HG03159 (cell line): ENCODE measurements at regions not wholly inside any gene's neighbourhood (a gene's known extent, or its start where the extent isn't known, plus 50 kb on each side); places are given as distances from the start of the nearest gene placed in this dataset.

Source experiments
- ATAC-seq: cut with Tn5 transposase; IDR thresholded peaks from one replicate; pipeline ENCODE4 v1.9.1; 2021; ENCODE audit warnings: mild to moderate bottlenecking, moderate library complexity; ENCODE audit not compliant: unreplicated experiment

DNA sequence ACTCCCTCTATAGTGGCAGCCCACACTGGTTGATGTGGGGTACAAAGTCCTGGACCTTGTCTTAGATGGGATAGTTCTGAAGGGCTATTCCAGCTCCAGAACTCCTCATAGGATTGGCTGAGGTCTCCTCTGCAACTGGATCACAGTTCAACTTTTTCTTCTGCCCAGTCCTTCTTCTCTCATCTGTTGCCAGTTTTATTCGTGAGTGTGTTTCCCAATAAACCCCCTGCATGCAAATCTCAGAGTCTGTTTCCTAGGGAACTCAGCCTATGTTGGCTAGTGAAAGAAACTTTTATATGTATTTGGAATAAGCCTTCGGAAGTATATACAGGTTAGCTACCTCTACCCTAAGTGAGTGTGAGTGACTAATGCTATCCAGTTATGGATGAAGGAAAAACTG, 823.4 kb downstream of the SLC4A3 start:
- no peak for ATAC-seq

DNA sequence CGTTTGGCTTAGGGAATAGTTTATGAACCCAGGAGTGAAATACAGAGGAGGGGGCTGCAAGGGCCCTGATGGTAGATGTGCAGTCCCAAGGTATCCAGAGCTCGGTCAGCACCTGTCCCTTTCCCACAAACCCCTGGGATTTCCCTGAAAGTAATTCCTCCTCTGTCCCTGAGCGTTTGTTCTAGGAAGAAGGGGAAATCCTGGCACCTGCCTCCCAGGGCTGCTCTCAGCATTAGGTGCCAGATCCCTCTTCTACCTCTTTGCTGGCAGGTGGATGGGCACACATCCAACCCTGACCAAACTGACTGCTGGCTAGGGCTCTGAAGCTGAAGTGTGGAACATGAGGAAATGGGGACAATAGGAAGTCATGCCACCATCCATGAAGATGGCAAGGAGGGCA, 824.0 kb downstream of the SLC4A3 start:
- ATAC-seq: no peak

- ATAC-seq: no peak
Observed at GRCh38 chr2:220452561-220452960, 825.1 kb downstream of the SLC4A3 start.

DNA sequence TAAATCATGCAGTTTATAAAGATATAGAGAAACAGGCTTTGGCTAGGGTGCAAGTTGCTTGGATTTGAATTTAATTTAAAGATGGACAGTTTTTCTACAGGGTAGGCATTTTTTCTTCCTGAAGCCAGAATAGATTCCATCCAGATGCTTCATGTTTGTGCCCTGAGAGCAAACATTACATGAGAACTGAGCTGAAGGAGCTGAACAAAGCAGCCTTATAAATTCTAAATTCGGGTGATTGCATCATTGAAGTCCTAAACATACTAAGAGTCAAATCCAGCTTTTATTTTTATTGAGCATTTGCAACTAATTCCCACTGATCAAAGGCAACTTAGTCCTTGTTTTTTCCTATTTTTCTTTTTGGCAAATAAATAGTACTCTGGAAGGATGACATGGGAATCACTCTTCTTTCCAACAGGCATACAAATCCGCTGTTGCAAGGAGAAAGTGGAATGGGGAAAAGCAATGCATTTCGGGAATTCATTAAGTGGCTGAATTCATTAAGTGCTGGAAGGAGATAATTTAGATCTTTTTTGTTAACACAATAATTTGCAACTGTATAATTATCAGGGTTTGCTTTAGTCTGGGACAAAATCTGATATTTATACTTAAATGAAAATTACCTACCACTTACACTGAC, 828.0 kb downstream of the SLC4A3 start:
- ATAC-seq: no peak

DNA sequence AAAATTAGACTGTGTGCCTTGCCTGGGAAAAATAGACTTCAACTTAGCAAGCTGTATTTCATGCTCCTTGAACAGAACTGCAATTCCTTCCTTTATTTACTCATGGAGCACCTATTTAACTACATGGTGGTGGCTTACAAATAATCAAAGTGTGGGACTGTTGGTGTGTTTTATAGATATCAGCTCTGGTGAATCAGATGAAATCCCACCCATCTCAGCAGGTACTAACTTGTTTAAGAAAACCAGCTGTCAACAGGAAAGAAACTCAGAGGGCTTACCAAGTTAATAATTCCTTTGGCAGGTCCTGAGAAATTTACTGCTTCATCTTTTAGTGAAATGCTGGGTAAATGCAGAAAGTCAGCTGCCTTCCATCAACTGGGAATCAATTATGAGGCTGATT, 830.6 kb downstream of the SLC4A3 start:
- ATAC-seq: no peak

DNA sequence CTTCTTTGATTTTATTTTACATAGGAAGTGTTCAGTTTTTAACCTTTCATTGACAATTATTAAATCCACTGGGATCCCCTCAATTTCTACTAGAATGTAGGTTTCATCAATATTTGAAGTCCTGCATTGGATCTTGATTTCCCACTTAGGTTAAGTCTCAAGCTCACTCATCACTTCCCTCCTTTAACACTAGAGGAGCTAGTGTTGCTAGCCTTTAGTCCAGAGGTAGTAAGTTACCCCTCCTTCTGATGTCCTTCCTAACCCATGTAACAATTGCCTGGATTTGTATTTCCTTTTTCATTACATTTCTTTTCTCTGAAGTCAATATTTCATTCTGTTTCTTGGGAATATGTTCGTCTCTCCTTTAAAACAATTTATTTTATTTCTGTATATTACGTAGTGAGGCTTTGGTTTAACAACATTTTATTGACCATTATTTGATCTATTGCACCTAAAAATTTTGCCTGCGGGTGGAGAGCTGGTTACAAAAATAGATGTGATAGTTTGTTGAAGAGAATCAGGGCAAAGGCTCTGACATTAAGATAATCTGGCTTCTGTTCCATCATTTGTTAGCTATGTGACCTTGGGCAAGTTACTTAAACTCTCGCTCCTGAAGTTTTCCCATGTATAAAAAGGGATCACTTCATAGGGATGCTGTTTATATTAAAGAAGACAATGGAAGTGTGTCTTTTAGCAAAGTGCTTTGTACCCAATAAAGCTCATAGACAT, 833.0 kb downstream of the SLC4A3 start:
- ATAC-seq: no peak

- ATAC-seq: no peak
Observed at GRCh38 chr2:220463876-220464275, 836.4 kb downstream of the SLC4A3 start.

DNA sequence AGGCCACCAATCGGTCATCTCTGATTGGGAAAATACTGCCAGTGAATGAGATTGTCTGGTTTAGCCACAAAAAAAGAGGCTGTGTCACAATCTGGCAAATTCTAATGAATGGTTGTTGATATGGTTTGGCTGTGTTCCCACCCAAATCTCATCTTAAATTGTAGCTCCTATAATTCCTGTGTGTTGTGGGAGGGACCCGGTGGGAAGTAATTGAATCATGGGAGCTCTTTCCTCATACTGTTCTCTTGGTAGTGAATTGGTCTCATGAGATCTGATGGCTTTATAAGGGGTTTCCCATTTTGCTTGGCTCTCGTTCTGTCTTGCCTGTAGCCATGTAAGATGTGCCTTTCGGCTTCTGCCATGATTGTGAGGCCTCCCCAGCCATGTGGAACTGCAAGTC, 838.3 kb downstream of the SLC4A3 start:
- ATAC-seq: no peak

- no peak for ATAC-seq
Observed at GRCh38 chr2:220466251-220466691, 838.8 kb downstream of the SLC4A3 start.

- no peak for ATAC-seq
Observed at GRCh38 chr2:220469201-220469600, 841.8 kb downstream of the SLC4A3 start.

- ATAC-seq: no peak
Observed at GRCh38 chr2:220473611-220474010, 846.2 kb downstream of the SLC4A3 start.

DNA sequence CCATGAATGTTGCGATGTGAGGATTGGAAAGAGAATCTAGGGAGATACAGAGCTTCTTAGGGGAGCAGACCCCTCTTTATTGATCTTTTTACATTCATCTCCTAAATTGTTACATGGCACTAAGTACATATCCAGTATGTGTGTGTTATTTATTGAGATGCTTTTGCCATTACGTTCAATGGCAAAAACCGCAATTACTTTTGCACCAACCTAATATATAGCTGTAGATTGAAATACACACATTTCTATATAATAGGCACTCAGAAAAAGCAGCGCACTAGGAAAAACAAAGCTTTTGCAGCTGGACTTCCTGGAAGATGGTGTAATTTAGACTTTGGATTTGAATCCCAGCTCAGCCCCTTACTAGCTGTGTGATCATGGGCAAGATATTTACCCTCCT, 849.4 kb downstream of the SLC4A3 start:
- no peak for ATAC-seq

GRCh38 chr2:220478305-220479058, 851.1 kb downstream of the SLC4A3 start:
- ATAC-seq: no peak

DNA sequence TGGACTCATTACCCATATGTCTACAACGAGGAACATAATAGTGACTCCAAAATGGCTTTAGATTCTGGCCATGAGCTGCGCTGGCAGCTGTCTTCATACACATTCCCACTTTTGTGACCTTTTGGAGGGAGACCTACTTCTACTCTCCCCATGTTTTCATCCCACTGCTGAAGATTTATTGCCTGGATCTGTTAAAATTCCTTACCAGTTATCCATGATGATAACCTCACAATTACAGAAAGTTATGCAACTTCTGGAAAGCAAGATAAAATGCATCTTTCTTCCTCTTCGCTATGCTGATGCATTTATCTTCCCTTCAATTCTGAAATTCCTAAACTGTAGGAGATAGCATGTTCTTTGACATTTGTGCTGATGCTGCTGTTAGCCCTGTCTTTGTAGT, 855.3 kb downstream of the SLC4A3 start:
- ATAC-seq: no peak

DNA sequence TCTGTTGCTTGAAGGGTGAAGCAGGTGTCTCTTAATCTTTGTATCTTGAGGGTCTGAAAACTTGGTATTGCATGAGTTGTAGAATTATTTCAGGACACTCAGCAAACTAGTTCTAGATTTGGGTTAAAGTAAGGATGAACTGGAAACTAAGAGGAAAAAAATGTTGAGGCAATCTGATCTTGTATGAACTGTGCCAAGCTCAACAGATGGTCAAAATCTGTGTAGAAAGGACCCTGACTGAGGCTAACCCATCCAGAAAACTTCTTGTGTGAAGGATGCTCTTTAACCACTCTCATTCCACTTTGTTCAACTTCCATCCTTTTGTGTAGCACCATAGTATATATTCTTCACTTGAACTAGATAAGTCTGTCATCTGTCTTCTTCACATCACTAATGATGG, 861.7 kb downstream of the SLC4A3 start:
- no peak for ATAC-seq

GRCh38 chr2:220491670-220492069, 864.2 kb downstream of the SLC4A3 start:
- ATAC-seq: no peak

DNA sequence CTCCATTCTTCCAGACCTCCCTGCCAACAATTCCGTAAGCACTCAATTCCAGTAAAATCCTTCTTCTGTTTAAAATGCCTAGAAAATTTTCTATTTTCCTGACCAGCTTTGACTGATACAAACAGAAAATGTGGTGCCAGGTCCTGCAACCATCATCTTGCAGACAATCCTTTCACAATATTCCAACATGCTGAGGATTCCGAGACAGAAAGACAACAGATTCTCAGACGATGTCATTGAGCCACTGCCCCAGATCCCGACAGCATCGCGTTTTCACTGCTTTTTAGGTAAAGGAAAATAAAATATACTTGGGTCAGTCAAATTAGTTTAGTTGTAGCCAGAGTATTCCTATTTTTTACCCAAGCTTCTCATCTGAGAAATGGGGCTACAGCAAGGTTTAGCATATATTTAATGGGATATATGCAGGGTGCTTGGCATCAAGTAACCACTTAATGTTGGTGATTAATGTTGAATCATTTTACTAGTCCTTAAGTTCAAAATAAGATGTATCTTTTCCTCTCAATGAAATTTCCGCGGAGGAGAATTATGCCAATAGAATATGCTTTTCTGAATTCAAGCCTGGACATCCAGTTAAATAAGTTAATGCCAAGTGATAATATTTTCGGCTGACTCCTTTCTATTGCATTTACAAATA, 866.6 kb downstream of the SLC4A3 start:
- no peak for ATAC-seq

DNA sequence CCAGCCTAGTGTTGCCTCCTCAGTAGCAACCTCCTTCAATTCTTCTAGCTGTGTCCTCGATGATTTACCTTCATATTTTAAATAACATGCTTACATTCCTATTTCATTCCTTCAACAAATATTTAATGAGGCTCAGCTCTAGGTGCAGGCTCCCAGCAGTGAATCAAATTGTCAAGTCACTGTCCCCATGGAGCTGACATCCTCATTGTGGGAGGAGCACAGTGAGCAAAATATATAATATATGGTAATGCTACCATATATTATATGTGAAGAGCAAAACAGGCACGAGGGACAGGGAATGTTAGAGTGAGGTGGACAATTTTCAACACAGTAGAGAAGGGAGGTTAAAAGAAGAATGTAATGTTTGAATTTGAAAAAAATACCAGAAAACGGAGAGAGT, 869.1 kb downstream of the SLC4A3 start:
- ATAC-seq: no peak

GRCh38 chr2:220499225-220499624, 871.8 kb downstream of the SLC4A3 start:
- ATAC-seq: no peak

- no peak for ATAC-seq
Observed at GRCh38 chr2:220502539-220502938, 875.1 kb downstream of the SLC4A3 start.

GRCh38 chr2:220503431-220503830, 876.0 kb downstream of the SLC4A3 start:
- ATAC-seq: no peak
